Vagina (tissue), 2 donors: ENCODE measurements at regions not wholly inside any gene's neighbourhood (a gene's known extent, or its start where the extent isn't known, plus 50 kb on each side); places are given as distances from the start of the nearest gene placed in this dataset.

Source experiments
- POLR2AphosphoS5 ChIP-seq, 2 donors: sonication (generic); formaldehyde crosslinking; IDR thresholded peaks; one replicate each; pipeline ENCODE4 v1.9.0; 2017; ENCODE audit warnings: antibody characterized with exemption in 2 of 2, mild to moderate bottlenecking in 2 of 2, low read depth in 1 of 2; ENCODE audit not compliant: insufficient read depth in 1 of 2
- TF ChIP-seq, protein P1 (sequence below), 3 experiments: fragments of 450-650 bp in 2 of 3; fragments of 200-600 bp in 1 of 3; sonication (generic) in 1 of 3; IDR thresholded peaks; one replicate each; pipeline ENCODE4 v1.5.1; 2017 to 2019; ENCODE audit warnings: antibody characterized with exemption in 3 of 3, mild to moderate bottlenecking in 2 of 3, moderate library complexity in 2 of 3

DNA sequence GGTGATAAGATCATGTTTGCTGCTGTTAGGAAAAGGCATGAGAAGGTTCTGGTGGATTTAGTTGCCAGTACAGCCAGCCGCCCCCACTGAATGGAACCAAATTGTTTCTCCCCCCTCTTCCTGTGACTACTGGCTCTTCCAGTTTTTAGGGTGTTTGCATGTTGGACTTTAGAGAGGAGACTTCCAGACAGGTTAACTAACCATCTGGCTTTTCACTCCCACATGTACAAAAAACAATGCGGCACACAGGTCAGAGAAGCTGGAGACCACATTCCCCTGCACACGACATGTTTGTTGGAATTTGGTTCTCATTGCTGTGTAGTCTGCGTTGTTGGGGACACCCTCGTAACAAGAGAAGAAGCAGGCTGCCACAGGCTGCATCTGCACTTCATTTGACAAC is 103.9 kb upstream of the TMEM132C start:
- no peak for TF ChIP-seq POLR2AphosphoS5 (IDR thresholded peaks at IDR 0.05; ENCODE audit: insufficient read depth in 1 of 2, low read depth in 1 of 2)
- TF ChIP-seq, protein P1, sequence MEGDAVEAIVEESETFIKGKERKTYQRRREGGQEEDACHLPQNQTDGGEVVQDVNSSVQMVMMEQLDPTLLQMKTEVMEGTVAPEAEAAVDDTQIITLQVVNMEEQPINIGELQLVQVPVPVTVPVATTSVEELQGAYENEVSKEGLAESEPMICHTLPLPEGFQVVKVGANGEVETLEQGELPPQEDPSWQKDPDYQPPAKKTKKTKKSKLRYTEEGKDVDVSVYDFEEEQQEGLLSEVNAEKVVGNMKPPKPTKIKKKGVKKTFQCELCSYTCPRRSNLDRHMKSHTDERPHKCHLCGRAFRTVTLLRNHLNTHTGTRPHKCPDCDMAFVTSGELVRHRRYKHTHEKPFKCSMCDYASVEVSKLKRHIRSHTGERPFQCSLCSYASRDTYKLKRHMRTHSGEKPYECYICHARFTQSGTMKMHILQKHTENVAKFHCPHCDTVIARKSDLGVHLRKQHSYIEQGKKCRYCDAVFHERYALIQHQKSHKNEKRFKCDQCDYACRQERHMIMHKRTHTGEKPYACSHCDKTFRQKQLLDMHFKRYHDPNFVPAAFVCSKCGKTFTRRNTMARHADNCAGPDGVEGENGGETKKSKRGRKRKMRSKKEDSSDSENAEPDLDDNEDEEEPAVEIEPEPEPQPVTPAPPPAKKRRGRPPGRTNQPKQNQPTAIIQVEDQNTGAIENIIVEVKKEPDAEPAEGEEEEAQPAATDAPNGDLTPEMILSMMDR (IDR thresholded peaks at IDR 0.05), result no peak
